GM12874 (cell line): ENCODE measurements at regions not wholly inside any gene's neighbourhood (a gene's known extent, or its start where the extent isn't known, plus 50 kb on each side); places are given as distances from the start of the nearest gene placed in this dataset.

Source experiments
- CTCF ChIP-seq: IDR thresholded peaks from 2 replicates; pipeline ENCODE4 v1.5.1; 2011; ENCODE audit warnings: low read depth, mild to moderate bottlenecking, control low read depth, low read length, moderate library complexity; ENCODE audit not compliant: insufficient read depth

- TF ChIP-seq CTCF = no peak
These were observed 417.3 kb downstream of the TLE4 start for GRCh38 chr9:79989079-79989478.

- TF ChIP-seq CTCF = no peak
These were observed 416.4 kb downstream of the TLE4 start for GRCh38 chr9:79988126-79988525.

- no peak for TF ChIP-seq CTCF
These were observed 414.7 kb downstream of the TLE4 start for GRCh38 chr9:79986437-79986836.

- TF ChIP-seq CTCF = no peak
These were observed 414.0 kb downstream of the TLE4 start for GRCh38 chr9:79985772-79986171.

GRCh38 chr9:79985264-79985663 is 413.5 kb downstream of the TLE4 start:
- TF ChIP-seq CTCF = no peak

GRCh38 chr9:79984429-79985067 is 412.8 kb downstream of the TLE4 start:
- no peak for TF ChIP-seq CTCF

- no peak for TF ChIP-seq CTCF
These were observed 408.7 kb downstream of the TLE4 start for GRCh38 chr9:79980432-79980831.
